Spleen (tissue), 11 donors: ENCODE measurements at regions not wholly inside any gene's neighbourhood (a gene's known extent, or its start where the extent isn't known, plus 50 kb on each side); places are given as distances from the start of the nearest gene placed in this dataset.

ENCODE experiments used
- DNase-seq: peaks from one replicate; pipeline ENCODE4 v3.0.0-alpha.2; 2020
- H3K27ac ChIP-seq, 8 donors: fragments of 200-600 bp; sonication (generic) in 7 of 8; 1 replicate in 4 of 8; 2 replicates in 4 of 8; pipeline versions ENCODE4 v1.5.0 to v1.8.0; 2016 to 2021; ENCODE audit warnings: inconsistent platforms in 4 of 8, mild to moderate bottlenecking in 4 of 8, moderate library complexity in 1 of 8
- H3K27me3 ChIP-seq, 7 donors: fragments of 200-600 bp; sonication (generic) in 6 of 7; replicated peaks in 1 of 7; 1 replicate in 4 of 7; 2 replicates in 3 of 7; pipeline versions ENCODE4 v1.5.0 to v1.8.0; 2016 to 2021; ENCODE audit warnings: inconsistent platforms in 3 of 7, mild to moderate bottlenecking in 1 of 7
- H3K36me3 ChIP-seq, 6 donors: fragments of 200-600 bp; sonication (generic) in 5 of 6; 1 replicate in 4 of 6; 2 replicates in 2 of 6; pipeline versions ENCODE4 v1.5.0 to v1.8.0; 2016 to 2021; ENCODE audit warnings: inconsistent platforms in 2 of 6
- H3K4me1 ChIP-seq, 6 donors: fragments of 200-600 bp; sonication (generic) in 5 of 6; 1 replicate in 3 of 6; 2 replicates in 3 of 6; pipeline versions ENCODE4 v1.5.0 to v1.8.0; 2016 to 2021; ENCODE audit warnings: inconsistent platforms in 3 of 6
- H3K4me3 ChIP-seq, 8 donors: fragments of 200-600 bp; sonication (generic) in 7 of 8; 1 replicate in 4 of 8; 2 replicates in 4 of 8; pipeline versions ENCODE4 v1.5.0 to v1.8.0; 2016 to 2021; ENCODE audit warnings: inconsistent platforms in 4 of 8, mild to moderate bottlenecking in 4 of 8, moderate library complexity in 2 of 8
- H3K9me3 ChIP-seq, 8 donors: fragments of 200-600 bp; sonication (generic) in 7 of 8; 1 replicate in 4 of 8; 2 replicates in 4 of 8; pipeline versions ENCODE4 v1.5.0 to v1.8.0; 2016 to 2021; ENCODE audit warnings: inconsistent platforms in 4 of 8
- CTCF ChIP-seq, 11 experiments: fragments of 200-600 bp in 7 of 11; fragments of 450-650 bp in 4 of 11; sonication (generic) in 4 of 11; IDR thresholded peaks in 8 of 11; conservative IDR thresholded peaks in 3 of 11; 1 replicate in 7 of 11; 2 replicates in 4 of 11; pipeline versions ENCODE4 v1.4.0 to v1.8.0; 2016 to 2021; ENCODE audit warnings: antibody characterized with exemption in 11 of 11, inconsistent platforms in 4 of 11, mild to moderate bottlenecking in 1 of 11
- POLR2A ChIP-seq, 3 donors: fragments of 450-650 bp; IDR thresholded peaks; one replicate each; pipeline ENCODE4 v1.5.1; 2017; ENCODE audit warnings: antibody characterized with exemption in 3 of 3, mild to moderate bottlenecking in 1 of 3
- POLR2AphosphoS5 ChIP-seq, 3 donors: sonication (generic); formaldehyde crosslinking; IDR thresholded peaks; one replicate each; pipeline ENCODE4 v1.5.1; 2017; ENCODE audit warnings: antibody characterized with exemption in 3 of 3
- WGBS, 5 donors: extraction: QIAGEN DNeasy Blood & Tissue Kit in 3 of 5; methylation state at CpG; one replicate each; pipeline versions ENCODE4 v1.1.5 to v1.1.7; 2013 to 2018; 5-methylcytosine and 5-hydroxymethylcytosine counted together
- intact Hi-C: fragments of 100-400 bp; cut with DNase I; formaldehyde crosslinking; loops from one replicate; pipeline ENCODE4 v1.15.0; 2023; ENCODE audit warnings: low total_unique reads
- donor health status: healthy with polysubstance abuse.
- donor health status: DM: no; HTN: no; CAD: no; lungs with moderate emphysema.
- donor health status: DM: no; HTN: no; CAD: no.
- donor health status: Bipolar disorder and iron deficiency.
- donor health status: healthy.
- donor health status: DM: no; HTN: no; CAD: no.
- donor health status: DM: yes; HTN: yes; CAD: no.

- H3K27ac ChIP-seq: no peak overlapping the region
- no peak overlapping the region for H3K4me3 ChIP-seq
- peaks cover 0 to 5% (median 0%) of the 10 kb centered on the region in 8 donors for H3K9me3 ChIP-seq
- H3K27me3 ChIP-seq: no peaks in the 10 kb centered on the region
- H3K36me3 ChIP-seq: no peaks in the 10 kb centered on the region
- no peaks in the 10 kb centered on the region for H3K4me1 ChIP-seq
- no peak for DNase-seq
- TF ChIP-seq CTCF (IDR thresholded peaks at IDR 0.05 in 8 of 11, conservative IDR thresholded peaks at IDR 0.05 in 3 of 11) (no peak), POLR2AphosphoS5 (IDR thresholded peaks at IDR 0.05) (no peak), POLR2A (IDR thresholded peaks at IDR 0.05) (no peak)
- intact Hi-C loops: no loop called here
- WGBS, 5 donors: 80 to 97% (median 92%) methylated on average over 1 of the region's 1 CpG
These were observed 116.7 kb downstream of the DSC3 start for GRCh38 chr18:30925795-30926194.

- no peaks in the 10 kb centered on the region for H3K27me3 ChIP-seq
- no peak overlapping the region for H3K27ac ChIP-seq
- peaks cover 0 to 5% (median 0%) of the 10 kb centered on the region in 8 donors for H3K9me3 ChIP-seq
- 82 to 91% (median 85%) methylated on average over 5 of the region's 5 CpGs for WGBS, 5 donors
- intact Hi-C loops: no loop called here
- TF ChIP-seq POLR2A (IDR thresholded peaks at IDR 0.05): no peak
- TF ChIP-seq POLR2AphosphoS5 (IDR thresholded peaks at IDR 0.05): no peak
- TF ChIP-seq CTCF (IDR thresholded peaks at IDR 0.05 in 8 of 11, conservative IDR thresholded peaks at IDR 0.05 in 3 of 11): no peak
- H3K36me3 ChIP-seq: no peaks in the 10 kb centered on the region
- no peak overlapping the region for H3K4me3 ChIP-seq
- no peaks in the 10 kb centered on the region for H3K4me1 ChIP-seq
- no peak for DNase-seq
These were observed 121.8 kb downstream of the DSC3 start for GRCh38 chr18:30920757-30921156.

- H3K36me3 ChIP-seq: no peaks in the 10 kb centered on the region
- no peak overlapping the region for H3K4me3 ChIP-seq
- no peak overlapping the region for H3K27ac ChIP-seq
- DNase-seq: no peak
- H3K4me1 ChIP-seq: no peaks in the 10 kb centered on the region
- no peak for TF ChIP-seq CTCF (IDR thresholded peaks at IDR 0.05 in 8 of 11, conservative IDR thresholded peaks at IDR 0.05 in 3 of 11)
- WGBS, 5 donors: 82 to 92% (median 87%) methylated on average over 3 of the region's 3 CpGs
- no peaks in the 10 kb centered on the region for H3K27me3 ChIP-seq
- intact Hi-C loops: no loop called here
- peaks cover 0 to 5% (median 0%) of the 10 kb centered on the region in 8 donors for H3K9me3 ChIP-seq
These were observed 122.2 kb downstream of the DSC3 start for GRCh38 chr18:30920351-30920750.

GRCh38 chr18:30917651-30918050, 124.9 kb downstream of the DSC3 start:
- DNase-seq: no peak

More at GRCh38 chr18:30917651-30918050, 124.9 kb downstream of the DSC3 start:
- Histone ChIP-seq H3K4me3 (no peak overlapping the region), H3K36me3 (no peaks in the 10 kb centered on the region), H3K27me3 (no peaks in the 10 kb centered on the region), H3K9me3 (no peaks in the 10 kb centered on the region), H3K27ac (no peak overlapping the region), H3K4me1 (no peaks in the 10 kb centered on the region)
- WGBS, 5 donors: 66 to 76% (median 70%) methylated on average over 4 of the region's 4 CpGs
- intact Hi-C loops: no loop called here
- TF ChIP-seq CTCF (IDR thresholded peaks at IDR 0.05 in 8 of 11, conservative IDR thresholded peaks at IDR 0.05 in 3 of 11) (no peak), POLR2AphosphoS5 (IDR thresholded peaks at IDR 0.05) (no peak), POLR2A (IDR thresholded peaks at IDR 0.05) (no peak)
